ENCODE measurements at regions not wholly inside any gene's neighbourhood (a gene's known extent, or its start where the extent isn't known, plus 50 kb on each side); places are given as distances from the start of the nearest gene placed in this dataset.

DNA sequence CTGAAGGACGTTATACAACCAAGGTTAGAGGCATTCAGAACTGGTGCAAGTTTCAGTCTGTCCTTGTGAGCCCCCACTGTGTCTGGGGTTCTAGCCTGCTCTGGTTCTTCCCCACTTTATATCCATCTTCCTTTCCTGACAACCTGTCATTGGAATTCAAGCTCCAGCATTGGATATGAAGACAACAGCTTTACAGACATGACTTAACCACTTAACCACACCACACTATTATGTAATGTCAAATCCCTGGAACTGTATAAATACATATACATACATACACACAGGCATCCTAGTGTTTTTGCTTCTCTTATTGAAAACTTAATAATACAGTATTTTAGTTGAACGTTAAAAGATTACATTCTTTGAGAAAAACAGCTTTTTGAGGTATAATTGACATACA, 217.9 kb upstream of the SGK1 start:
- TF ChIP-seq, protein P1, sequence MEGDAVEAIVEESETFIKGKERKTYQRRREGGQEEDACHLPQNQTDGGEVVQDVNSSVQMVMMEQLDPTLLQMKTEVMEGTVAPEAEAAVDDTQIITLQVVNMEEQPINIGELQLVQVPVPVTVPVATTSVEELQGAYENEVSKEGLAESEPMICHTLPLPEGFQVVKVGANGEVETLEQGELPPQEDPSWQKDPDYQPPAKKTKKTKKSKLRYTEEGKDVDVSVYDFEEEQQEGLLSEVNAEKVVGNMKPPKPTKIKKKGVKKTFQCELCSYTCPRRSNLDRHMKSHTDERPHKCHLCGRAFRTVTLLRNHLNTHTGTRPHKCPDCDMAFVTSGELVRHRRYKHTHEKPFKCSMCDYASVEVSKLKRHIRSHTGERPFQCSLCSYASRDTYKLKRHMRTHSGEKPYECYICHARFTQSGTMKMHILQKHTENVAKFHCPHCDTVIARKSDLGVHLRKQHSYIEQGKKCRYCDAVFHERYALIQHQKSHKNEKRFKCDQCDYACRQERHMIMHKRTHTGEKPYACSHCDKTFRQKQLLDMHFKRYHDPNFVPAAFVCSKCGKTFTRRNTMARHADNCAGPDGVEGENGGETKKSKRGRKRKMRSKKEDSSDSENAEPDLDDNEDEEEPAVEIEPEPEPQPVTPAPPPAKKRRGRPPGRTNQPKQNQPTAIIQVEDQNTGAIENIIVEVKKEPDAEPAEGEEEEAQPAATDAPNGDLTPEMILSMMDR (IDR thresholded peaks at IDR 0.05; ENCODE audit: low read depth, low read length) = no peak
- H3K4me3 ChIP-seq (ENCODE audit: low read depth, low read length) = no peak overlapping the region

DNA sequence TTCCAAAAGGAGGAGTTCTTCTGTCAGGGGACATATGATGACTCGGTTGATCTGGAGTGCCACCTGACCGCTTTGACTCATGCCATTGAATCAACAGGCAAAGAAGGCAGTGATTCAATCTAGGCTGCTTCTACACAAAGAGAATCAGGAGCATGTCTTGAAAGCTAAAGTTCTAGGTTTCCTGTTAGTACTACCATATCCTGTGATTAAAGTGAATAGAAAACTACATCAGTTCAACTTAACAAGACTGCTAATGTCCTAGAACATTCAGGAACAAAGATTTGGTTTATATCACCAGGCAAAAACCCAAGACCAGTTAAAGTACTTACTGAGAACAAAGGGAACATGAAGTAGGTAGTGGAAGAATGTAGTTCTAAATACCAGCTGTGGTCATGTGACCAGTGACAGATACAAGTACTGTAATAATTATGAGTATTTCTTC, 216.8 kb upstream of the SGK1 start:
- no peak overlapping the region for H3K4me3 ChIP-seq (ENCODE audit: low read depth, low read length)
- TF ChIP-seq, protein P1 (IDR thresholded peaks at IDR 0.05; ENCODE audit: low read depth, low read length) = no peak

DNA sequence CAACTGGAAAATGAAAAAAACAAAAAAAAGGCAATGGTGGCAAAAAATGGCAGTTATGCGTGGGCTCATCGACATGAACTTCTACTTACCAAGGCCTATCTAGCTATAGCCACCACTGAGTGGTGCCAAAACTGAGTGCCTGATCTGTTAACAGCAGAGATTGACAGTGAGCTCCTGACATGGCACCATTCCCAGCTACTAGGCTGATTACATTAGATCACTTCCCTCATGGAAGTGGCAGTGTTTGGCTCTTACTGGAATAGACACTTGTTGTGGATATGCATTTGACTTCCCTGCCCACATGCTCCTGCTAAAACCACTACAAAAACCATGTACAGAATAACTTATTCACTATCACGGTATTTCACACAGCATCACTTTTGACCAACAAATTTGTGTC, 216.1 kb upstream of the SGK1 start:
- H3K4me3 ChIP-seq (ENCODE audit: low read depth, low read length) = no peak overlapping the region
- TF ChIP-seq, protein P1 (IDR thresholded peaks at IDR 0.05; ENCODE audit: low read depth, low read length) = no peak

DNA sequence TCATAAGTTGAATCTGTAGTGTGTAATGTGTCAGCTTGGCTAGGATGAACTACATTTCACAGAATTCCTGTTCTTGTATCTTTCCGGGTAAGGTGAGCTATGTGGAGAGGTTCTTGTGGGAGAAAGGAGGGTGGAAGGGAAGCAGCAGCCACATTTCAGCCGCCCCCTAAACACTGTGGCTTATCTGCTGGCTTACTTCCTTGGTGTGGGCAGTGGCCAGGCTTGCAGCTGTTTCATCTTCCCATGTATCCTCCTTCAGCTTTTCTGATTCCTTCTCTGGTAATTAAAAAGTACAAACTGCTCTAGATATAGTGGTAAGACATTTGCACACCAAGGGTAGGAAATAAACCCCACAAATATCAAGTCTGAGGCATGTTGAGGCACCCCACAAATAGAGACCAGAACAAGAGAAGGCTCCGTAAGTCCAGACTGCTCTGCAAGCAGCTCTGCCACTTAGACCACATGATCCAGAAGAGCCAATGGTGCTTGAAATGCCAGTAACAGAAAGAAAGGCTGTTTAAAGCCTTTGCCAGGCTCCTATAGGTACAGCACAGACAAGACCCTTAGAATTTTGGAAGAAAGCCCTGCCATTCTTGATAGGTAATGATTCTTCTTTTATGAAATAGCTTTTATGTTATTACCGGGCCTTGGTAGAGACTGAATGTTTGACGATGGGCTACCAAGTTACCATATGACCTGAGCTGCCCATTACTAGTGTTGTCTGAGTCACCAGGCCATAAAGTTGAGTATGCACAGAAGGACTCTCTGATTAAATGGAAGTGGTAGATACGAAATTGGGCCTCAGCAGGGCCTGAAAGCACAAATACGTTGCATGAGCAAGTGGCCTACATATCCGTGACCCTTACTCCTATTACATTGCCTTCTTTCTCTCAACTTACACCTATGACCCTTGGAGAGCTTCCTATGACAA, 215.0 kb upstream of the SGK1 start:
- no peak overlapping the region for H3K4me3 ChIP-seq (ENCODE audit: low read depth, low read length)
- TF ChIP-seq, protein P1 (IDR thresholded peaks at IDR 0.05; ENCODE audit: low read depth, low read length) = no peak

DNA sequence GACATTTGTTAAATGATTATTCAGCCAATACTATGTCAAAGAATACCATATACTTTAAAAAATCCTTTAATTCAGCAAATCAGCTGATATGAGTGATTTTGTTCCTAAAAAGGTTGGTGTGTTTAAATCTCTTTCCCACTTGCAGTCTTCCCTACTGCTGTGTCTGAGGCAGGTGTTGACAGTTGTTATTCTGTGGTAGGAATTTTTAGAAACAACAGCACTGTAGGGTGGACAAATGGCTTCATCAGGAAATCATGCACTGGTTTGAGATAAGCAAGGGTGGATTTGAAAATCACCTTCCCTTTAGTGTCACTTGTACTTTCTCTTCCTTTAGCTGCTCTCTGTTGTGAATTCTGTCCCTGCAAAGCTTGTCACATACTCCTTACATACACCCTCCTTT, 213.7 kb upstream of the SGK1 start:
- TF ChIP-seq, protein P1 (IDR thresholded peaks at IDR 0.05; ENCODE audit: low read depth, low read length) = no peak
- no peak overlapping the region for H3K4me3 ChIP-seq (ENCODE audit: low read depth, low read length)

DNA sequence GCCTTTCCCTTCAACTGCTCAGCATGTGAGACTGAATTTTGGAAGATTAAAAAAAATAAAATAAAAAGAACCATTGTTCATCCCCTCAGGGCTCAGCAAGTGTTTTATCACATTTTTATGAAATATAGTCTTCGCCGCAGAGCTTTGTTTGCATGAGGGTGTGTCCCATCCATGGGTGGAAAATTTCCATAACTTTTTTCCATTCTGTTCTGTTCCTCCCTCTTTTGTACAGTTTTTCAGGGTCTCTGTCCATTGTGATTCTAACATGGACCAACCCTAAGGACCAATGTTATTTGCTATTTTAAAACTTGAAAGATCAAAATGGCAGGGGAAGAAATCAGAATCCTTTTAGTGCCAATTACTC, 213.3 kb upstream of the SGK1 start:
- H3K4me3 ChIP-seq (ENCODE audit: low read depth, low read length) = no peak overlapping the region
- TF ChIP-seq, protein P1 (IDR thresholded peaks at IDR 0.05; ENCODE audit: low read depth, low read length) = no peak

DNA sequence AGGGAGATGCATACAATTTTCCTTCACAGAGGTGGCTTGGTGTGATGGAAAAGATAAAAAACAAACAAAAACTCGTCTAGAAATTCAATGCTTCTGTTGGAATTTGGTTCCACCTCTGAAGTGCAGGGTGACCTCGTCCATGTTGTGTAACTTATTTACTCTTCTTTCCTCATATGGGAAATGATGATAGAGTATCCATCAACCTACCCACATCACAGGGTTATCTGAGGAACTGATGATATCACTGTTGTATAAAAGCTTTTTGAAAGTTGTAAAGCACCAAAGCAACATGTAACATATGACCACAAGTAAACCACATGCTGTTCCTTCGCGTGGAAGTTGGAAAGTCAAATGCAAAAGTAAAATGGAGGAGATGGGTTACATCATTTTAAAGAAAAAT, 212.0 kb upstream of the SGK1 start:
- no peak overlapping the region for H3K4me3 ChIP-seq (ENCODE audit: low read depth, low read length)
- TF ChIP-seq, protein P1 (IDR thresholded peaks at IDR 0.05; ENCODE audit: low read depth, low read length) = no peak
